PC-3 (cell line): ENCODE measurements at regions not wholly inside any gene's neighbourhood (a gene's known extent, or its start where the extent isn't known, plus 50 kb on each side); places are given as distances from the start of the nearest gene placed in this dataset.

Source experiments
- ATAC-seq: fragments of 200-7000 bp; cut with Tn5 transposase; 2 replicates; pipeline ENCODE4 v1.9.1; 2020; ENCODE audit warnings: mild to moderate bottlenecking, moderate library complexity
- BruUV-seq: library from RNA; stranded (reverse); fragments of 400-500 nt; replicated peaks from 2 replicates; lab custom pipeline; 2021; lab: Mats Ljungman, UMichigan
- CTCF ChIA-PET: fragments of 300-600 bp; sonication (Branson Sonifier 250); formaldehyde crosslinking; loops from one replicate; lab custom pipeline; 2022; ENCODE audit warnings: antibody characterized with exemption; lab: Charles Lee
- POLR2A ChIA-PET: fragments of 300-600 bp; sonication (Branson Sonifier 250); formaldehyde crosslinking; loops from one replicate; lab custom pipeline; 2022; ENCODE audit warnings: antibody characterized with exemption; ENCODE audit not compliant: unreplicated experiment; lab: Charles Lee
- DNase-seq: peaks from one replicate; pipeline ENCODE4 v3.0.0-alpha.2; 2015
- H2AFZ ChIP-seq: fragments of 300-600 bp; sonication (generic); 2 replicates; pipeline ENCODE4 v1.6.0; 2016; ENCODE audit warnings: antibody characterized with exemption, low read length
- H3F3A ChIP-seq: fragments of 300-600 bp; sonication (generic); one replicate; pipeline ENCODE4 v1.6.0; 2017; ENCODE audit warnings: antibody characterized with exemption, low read length, control low read depth, mild to moderate bottlenecking; ENCODE audit not compliant: unreplicated experiment
- H3K27ac ChIP-seq: fragments of 300-600 bp; sonication (generic); 2 replicates; pipeline ENCODE4 v1.5.1; 2016; ENCODE audit warnings: mild to moderate bottlenecking, low read length
- H3K27me3 ChIP-seq: fragments of 300-600 bp; sonication (generic); 2 replicates; pipeline ENCODE4 v1.6.1; 2016; ENCODE audit warnings: low read length, mixed read lengths
- H3K36me3 ChIP-seq: fragments of 300-600 bp; sonication (generic); 2 replicates; pipeline ENCODE4 v1.6.1; 2016; ENCODE audit warnings: low read depth, mixed run types, low read length, mixed read lengths
- H3K4me1 ChIP-seq: fragments of 300-600 bp; sonication (generic); 2 replicates; pipeline ENCODE4 v1.5.1; 2016; ENCODE audit warnings: low read length; ENCODE audit not compliant: insufficient read depth
- H3K4me2 ChIP-seq: fragments of 300-600 bp; sonication (generic); 2 replicates; pipeline ENCODE4 v1.6.0; 2016; ENCODE audit warnings: low read length
- H3K4me3 ChIP-seq: fragments of 300-600 bp; sonication (generic); 2 replicates; pipeline ENCODE4 v1.5.1; 2016; ENCODE audit warnings: mild to moderate bottlenecking, low read length, mixed read lengths
- H3K79me2 ChIP-seq: fragments of 300-600 bp; sonication (generic); 2 replicates; pipeline ENCODE4 v1.6.1; 2017; ENCODE audit warnings: low read length, mixed read lengths
- H3K9ac ChIP-seq: fragments of 300-600 bp; sonication (generic); 2 replicates; pipeline ENCODE4 v1.6.0; 2016; ENCODE audit warnings: mild to moderate bottlenecking, low read length
- H3K9me2 ChIP-seq: fragments of 300-600 bp; sonication (generic); replicated peaks from 2 replicates; pipeline ENCODE4 v1.6.1; 2016; ENCODE audit warnings: mixed run types, low read length, mixed read lengths
- H3K9me3 ChIP-seq: fragments of 300-600 bp; sonication (generic); 2 replicates; pipeline ENCODE4 v1.6.1; 2016; ENCODE audit warnings: low read length, mixed read lengths
- H4K20me1 ChIP-seq: fragments of 300-600 bp; sonication (generic); 2 replicates; pipeline ENCODE4 v1.6.1; 2016; ENCODE audit warnings: low read length, mixed read lengths
- CTCF ChIP-seq: fragments of 300-600 bp; sonication (generic); conservative IDR thresholded peaks from 2 replicates; pipeline ENCODE4 v1.5.1; 2017; ENCODE audit warnings: antibody characterized with exemption, low read depth, mild to moderate bottlenecking, low read length
- EZH2 ChIP-seq: fragments of 300-600 bp; sonication (generic); IDR thresholded peaks from one replicate; pipeline ENCODE4 v1.6.1; 2017; ENCODE audit warnings: antibody characterized with exemption, mild to moderate bottlenecking, low read length; ENCODE audit not compliant: unreplicated experiment
- EZH2phosphoT487 ChIP-seq: fragments of 300-600 bp; sonication (generic); IDR thresholded peaks from 2 replicates; pipeline ENCODE4 v1.6.1; 2018; ENCODE audit warnings: mild to moderate bottlenecking, antibody characterized with exemption, low read length, borderline replicate concordance
- intact Hi-C: fragments of 100-400 bp; cut with micrococcal nuclease; formaldehyde crosslinking; loops from 2 replicates; pipeline ENCODE4 v1.9.0; 2023

- Histone ChIP-seq H3K9me2 (no peaks in the 10 kb centered on the region), H3K4me3 (no peak overlapping the region), H3K36me3 (no peaks in the 10 kb centered on the region), H3K9me3 (no peaks in the 10 kb centered on the region), H2AFZ (no peak overlapping the region; the same call in 1 of the 2 replicates), H3F3A (no peaks in the 10 kb centered on the region), H4K20me1 (no peaks in the 10 kb centered on the region), H3K4me1 (no peaks in the 10 kb centered on the region), H3K9ac (no peak overlapping the region), H3K27ac (no peak overlapping the region), H3K4me2 (no peak overlapping the region), H3K79me2 (no peaks in the 10 kb centered on the region), H3K27me3 (no peaks in the 10 kb centered on the region)
- ATAC-seq = no peak
- TF ChIP-seq EZH2 (no peak), EZH2phosphoT487 (no peak), CTCF (no peak)
- CTCF ChIA-PET = no interaction called here
- POLR2A ChIA-PET = no interaction called here
- BruUV-seq = no TSS peak
- no peak for DNase-seq
- intact Hi-C loops = no loop called here
These were observed 336.0 kb upstream of the TNP1 start for GRCh38 chr2:217195658-217196446.

GRCh38 chr2:217195016-217195415 is 335.2 kb upstream of the TNP1 start:
- no peak for ATAC-seq
- CTCF ChIA-PET = no interaction called here

More at GRCh38 chr2:217195016-217195415, 335.2 kb upstream of the TNP1 start:
- Histone ChIP-seq H3K4me1 (no peaks in the 10 kb centered on the region), H3K79me2 (no peaks in the 10 kb centered on the region), H3K9me3 (no peaks in the 10 kb centered on the region), H3K4me2 (no peak overlapping the region), H2AFZ (no peak overlapping the region), H3K9me2 (no peaks in the 10 kb centered on the region), H3K27ac (no peak overlapping the region), H4K20me1 (no peaks in the 10 kb centered on the region), H3K36me3 (no peaks in the 10 kb centered on the region), H3F3A (no peaks in the 10 kb centered on the region), H3K4me3 (no peak overlapping the region), H3K27me3 (no peaks in the 10 kb centered on the region), H3K9ac (no peak overlapping the region)
- no peak for TF ChIP-seq EZH2phosphoT487
- TF ChIP-seq CTCF = no peak
- TF ChIP-seq EZH2 = no peak
- POLR2A ChIA-PET = no interaction called here
- no TSS peak for BruUV-seq
- intact Hi-C loops = no loop called here
- no peak for DNase-seq
